Left cardiac atrium (tissue), 4 donors: ENCODE measurements at regions not wholly inside any gene's neighbourhood (a gene's known extent, or its start where the extent isn't known, plus 50 kb on each side); places are given as distances from the start of the nearest gene placed in this dataset.

ENCODE experiments used
- ATAC-seq, 2 donors: fragments of 200-7000 bp; cut with Tn5 transposase; one replicate each; pipeline ENCODE4 v1.9.1; 2020; ENCODE audit warnings: mild to moderate bottlenecking in 2 of 2, moderate library complexity in 2 of 2
- DNase-seq: peaks from one replicate; pipeline ENCODE4 v3.0.0-alpha.2; 2020
- intact Hi-C, 2 donors: fragments of 100-400 bp; cut with DNase I; formaldehyde crosslinking; loops; one replicate each; pipeline versions ENCODE4 v1.14.1 to v1.15.1; 2022 to 2023
- donor health status: DM: no; HTN: yes; CAD: no.
- donor health status: DM: no; HTN: yes; CAD: no; lungs with severe emphysema.
- donor health status: DM: yes; HTN: yes; CAD: no.
- donor health status: Dilated cardiomyopathy.

DNA sequence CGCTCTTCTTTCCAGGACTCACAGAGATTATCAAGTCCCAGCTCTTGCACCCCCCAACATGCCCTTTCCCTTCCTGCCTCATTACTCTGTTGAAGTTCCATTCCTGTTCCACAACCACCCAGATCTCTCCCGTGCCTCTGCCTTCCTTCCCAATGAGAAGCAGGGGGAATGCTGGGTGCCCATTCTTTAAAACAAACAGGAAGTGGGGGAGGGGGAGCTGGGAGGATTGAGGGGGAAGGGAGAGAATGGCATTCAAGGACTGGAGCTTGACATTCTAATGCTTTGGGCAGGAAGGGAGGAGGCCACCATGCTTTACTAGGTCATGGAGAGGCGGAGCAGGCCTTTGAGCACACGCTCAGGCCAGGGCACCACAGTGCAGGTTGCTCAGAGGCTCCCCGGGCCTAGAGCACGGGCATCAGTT is 150.3 kb upstream of the IRF2BP2 start:
- DNase-seq (no peak), ATAC-seq (no peak)
- intact Hi-C loops = loop anchor here in 1 of 2 donors (5.0 kb wide), 1 partner anchor 327 kb away; no protein-coding TSS in a partner anchor

DNA sequence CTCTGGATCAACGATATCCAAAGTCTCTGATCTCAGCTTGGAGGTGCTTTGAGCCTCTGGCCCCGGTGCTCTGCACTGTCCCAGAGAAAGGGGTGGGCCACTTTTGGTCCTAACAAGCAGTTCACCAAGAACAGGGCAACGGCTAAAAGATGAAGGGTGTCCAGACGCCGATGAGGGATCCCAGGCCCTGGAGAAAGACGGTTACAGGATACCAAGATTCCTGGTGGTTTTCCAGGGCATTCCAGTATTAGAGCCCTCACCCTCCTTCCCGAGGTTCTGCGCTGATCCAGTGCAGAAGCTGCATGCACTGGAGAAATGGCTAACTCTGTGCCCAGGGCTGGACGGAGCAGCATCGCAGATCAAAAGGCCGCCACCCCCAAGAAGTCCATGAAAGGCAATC is 149.9 kb upstream of the IRF2BP2 start:
- ATAC-seq = no peak
- intact Hi-C loops = loop anchor here (5.0 kb wide), 2 partner anchors 97 to 327 kb away; no protein-coding TSS in a partner anchor
- DNase-seq = no peak

DNA sequence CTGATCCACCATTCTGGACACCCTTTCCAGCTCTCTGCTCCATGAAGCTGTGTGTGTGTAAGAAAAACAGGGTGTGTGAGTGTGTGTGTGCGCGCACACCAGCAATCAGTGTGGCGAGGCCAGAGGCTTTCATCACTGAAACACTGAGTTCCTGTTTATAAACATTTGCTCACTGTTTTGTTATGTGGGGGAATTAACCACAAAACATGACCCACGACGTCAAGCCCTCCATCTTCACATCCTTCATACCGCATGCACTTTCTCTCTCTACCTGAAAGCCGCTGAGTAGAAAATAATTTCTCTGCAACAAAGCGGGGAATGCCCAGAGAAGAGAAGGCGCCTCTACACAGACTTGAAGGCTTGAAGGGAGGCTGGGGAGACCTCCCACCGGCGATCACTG is 148.9 kb upstream of the IRF2BP2 start:
- DNase-seq (no peak), ATAC-seq (no peak)
- intact Hi-C loops = loop anchor here in 1 of 2 donors (5.0 kb wide), 1 partner anchor 98 kb away; no protein-coding TSS in a partner anchor

DNA sequence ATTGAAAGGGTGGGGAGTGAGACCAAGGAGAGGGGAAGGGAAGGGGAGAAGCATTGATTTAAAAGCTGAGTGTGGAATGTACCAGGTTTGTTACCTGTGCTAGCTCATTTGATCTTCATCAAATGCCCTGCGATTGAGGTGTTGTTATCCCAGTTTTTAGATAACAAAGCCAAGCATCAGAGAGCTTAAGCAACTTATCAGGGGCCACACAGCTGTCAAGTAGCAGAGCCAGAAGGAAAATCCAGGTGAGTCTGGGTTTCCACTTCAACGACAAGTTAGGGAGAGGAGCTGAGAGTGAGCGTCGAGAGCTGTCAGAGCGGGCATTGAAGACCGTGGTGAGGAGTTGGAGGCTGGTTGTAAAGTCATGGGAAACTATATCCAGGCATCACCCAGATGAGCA is 146.9 kb upstream of the IRF2BP2 start:
- intact Hi-C loops = loop anchor here in 1 of 2 donors (5.0 kb wide), 1 partner anchor 100 kb away; no protein-coding TSS in a partner anchor
- no peak for DNase-seq
- no peak for ATAC-seq

- intact Hi-C loops = loop anchor here in 1 of 2 donors (5.0 kb wide), 1 partner anchor 101 kb away; no protein-coding TSS in a partner anchor
- no peak for DNase-seq
- no peak for ATAC-seq
These were observed 146.2 kb upstream of the IRF2BP2 start for GRCh38 chr1:234756066-234756774.

- peak; percentile 87 to 94 for ATAC-seq
- DNase-seq = peak; percentile 81
- intact Hi-C loops = loop anchor here in 1 of 2 donors (5.0 kb wide), 1 partner anchor 102 kb away; no protein-coding TSS in a partner anchor
These were observed 145.5 kb upstream of the IRF2BP2 start for GRCh38 chr1:234755449-234755863.

GRCh38 chr1:234753979-234754378 is 144.0 kb upstream of the IRF2BP2 start:
- ATAC-seq = no peak
- intact Hi-C loops = no loop called here
- no peak for DNase-seq

DNA sequence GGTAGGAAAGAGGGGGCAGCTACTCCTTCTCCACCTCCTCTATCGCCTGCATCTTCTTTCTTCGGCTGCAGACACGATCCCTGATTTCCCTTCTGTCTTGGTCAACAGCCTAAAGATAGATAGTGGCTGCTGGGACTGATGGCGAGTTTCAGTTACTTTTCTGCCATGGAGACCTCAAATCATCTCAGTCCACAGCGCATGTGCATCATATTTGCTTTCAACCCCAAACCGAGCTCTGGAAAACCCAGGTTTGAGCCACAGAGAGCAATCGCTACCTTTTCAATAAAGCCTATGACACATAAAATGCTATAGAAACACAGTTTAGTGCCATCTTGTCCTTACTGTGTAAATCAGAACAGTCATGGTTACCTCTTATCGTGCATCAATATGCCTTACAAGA is 142.9 kb upstream of the IRF2BP2 start:
- no peak for ATAC-seq
- no peak for DNase-seq
- intact Hi-C loops = no loop called here

DNA sequence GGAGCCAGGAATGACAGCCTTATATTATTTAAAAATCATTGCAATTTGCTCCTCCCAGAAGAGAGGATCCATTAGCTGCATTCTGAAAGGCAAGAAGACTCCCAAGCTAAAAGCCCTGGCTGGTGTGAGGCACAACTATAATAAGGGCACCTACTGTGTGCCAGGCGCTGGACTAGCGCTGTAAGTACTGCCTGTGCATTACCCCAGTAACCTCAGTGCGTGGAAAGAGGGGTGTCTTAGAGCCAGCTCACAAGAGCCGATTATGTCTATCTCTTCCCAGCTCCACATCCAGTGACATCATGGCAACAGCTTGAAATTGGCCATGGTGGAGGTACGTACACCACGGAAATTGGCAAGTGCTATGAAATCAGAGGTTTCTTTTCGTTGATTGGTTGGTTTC is 141.7 kb upstream of the IRF2BP2 start:
- intact Hi-C loops = no loop called here
- ATAC-seq (no peak), DNase-seq (no peak)

DNA sequence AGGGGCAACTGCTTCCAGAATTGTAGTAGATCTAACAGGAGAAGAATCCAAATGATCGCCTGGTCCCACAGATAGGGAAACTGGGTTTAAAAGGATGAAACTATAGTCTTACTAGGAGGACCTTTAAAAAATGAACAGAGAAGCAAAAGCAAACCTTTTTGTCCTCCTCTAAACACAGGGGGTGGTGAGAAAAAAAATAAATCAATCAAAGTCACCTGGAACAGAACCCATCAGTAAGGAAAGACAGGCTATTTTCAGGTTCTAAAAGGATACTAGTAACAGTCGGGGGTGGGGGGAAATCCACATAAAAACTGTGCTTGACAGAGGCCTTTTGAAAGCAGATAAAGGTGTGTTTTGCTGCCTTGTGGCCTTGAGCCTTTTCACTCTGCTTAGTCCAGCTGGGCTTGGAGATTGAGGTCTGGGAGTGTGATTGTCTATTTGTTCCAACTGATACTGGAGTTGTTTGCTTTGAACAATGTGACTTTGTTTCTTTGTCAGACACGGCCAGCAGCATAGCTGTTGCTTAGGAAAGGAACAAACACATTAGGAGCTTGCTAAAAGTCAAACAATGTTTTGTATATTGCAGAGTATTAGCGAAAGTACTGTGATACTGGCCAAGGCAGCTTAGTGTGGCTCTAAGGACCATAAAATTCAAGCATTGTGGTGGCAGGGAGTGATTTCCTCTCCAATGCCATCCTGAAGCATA is 141.1 kb upstream of the IRF2BP2 start:
- ATAC-seq (peak in 1 of 2 donors; percentile 9), DNase-seq (no peak)
- intact Hi-C loops = no loop called here

DNA sequence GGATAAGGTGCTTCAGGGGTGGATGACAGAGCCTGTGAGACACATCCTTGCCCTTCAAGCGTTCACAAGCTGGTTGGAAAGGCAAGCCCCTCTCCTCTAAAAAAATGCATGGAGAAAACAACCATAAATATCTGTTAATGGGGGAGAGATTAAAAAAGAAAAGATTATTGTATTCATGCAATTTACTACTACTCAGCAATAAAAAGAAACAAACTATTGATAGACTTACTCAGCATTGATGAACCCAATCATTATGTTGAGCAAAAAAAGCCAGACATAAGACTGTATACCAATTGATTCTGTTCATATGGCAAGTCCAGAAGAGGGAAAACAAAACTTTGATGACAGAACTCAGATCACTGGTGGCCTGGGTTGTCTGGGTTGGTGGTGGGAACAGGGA is 138.7 kb upstream of the IRF2BP2 start:
- DNase-seq (no peak), ATAC-seq (no peak)
- intact Hi-C loops = no loop called here

DNA sequence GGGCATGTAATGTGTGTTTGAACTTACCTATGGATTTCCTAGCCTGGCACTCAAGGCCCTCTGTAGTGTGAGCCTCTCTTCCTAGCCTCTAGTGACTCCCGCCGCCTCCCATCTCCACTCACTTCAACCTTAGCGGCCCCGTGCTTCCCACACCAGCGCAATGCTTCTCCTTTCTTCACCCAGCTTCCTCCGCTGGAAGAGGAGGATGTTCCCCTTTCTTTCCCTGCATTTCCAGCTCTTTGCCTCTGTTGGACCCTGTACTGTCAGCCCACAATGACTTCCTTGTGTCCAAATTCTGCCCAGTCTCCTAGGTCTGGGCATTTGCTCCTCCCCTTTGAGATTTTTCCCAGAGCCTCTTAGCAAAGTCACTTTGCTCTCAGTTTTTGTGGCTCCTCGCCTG is 138.1 kb upstream of the IRF2BP2 start:
- no peak for DNase-seq
- intact Hi-C loops = no loop called here
- no peak for ATAC-seq

GRCh38 chr1:234746798-234747196 is 136.8 kb upstream of the IRF2BP2 start:
- DNase-seq (no peak), ATAC-seq (no peak)
- intact Hi-C loops = no loop called here

GRCh38 chr1:234745844-234746797 is 136.1 kb upstream of the IRF2BP2 start:
- ATAC-seq (peak in 1 of 2 donors; percentile 76), DNase-seq (no peak)
- intact Hi-C loops = no loop called here

DNA sequence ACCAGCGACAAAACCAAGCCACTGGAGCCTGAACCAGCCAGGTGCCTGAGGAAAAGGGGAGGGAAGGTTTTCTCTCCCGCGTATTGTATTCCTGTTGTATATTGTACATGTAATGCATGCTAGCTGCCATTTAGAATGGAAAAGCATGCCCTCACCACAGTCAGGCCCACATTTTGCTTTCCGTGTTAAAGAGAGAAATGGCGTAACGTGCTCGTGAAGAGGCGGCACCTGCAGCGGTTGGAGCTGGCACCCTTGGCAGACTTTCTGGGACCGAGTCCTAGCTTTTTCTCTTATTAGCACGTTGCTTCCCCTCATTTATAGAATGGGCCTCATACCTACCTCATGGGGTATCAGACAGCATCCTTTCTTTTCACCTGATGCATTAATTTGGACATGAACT is 135.3 kb upstream of the IRF2BP2 start:
- no peak for DNase-seq
- intact Hi-C loops = no loop called here
- ATAC-seq = no peak

DNA sequence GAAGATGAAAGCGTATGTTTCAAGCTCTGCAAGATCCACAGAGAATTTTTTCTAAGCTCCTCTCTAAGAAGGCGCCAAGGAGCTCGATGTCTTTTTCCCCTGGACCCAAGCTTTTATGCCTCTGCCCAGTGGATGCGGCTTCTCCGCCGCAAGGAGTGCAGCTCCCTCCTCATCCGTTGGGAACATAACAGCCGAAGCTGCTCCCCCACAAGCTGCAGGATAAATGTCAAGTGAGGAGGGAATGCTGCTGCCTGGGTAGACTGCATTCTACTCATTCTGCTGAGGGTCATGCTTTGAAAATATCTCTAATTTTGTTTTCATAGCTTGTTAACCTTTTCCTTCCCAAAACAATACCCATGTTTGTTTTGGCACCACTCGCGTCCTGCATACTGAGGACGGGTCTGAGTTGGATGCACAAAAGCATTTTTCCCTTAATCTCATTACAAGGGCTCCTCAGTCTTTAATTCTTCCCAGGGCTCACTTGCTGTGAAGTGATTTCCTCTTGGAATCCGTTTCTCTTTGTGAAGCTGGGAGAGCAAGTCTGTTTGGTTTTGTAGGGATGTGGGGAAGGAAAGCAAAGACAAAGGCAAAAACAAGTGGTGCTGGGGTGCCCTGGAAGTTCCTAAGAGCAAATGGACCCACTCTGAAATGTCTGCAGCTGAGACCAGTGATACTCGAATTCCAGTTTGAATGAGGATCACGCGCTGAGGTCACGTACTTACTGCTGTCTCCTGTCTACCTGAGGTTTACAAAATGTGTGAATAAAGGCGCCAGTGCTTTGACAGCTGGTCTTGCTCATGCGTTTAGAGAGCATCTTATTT is 134.0 kb upstream of the IRF2BP2 start:
- DNase-seq = peak; percentile 53
- intact Hi-C loops = no loop called here
- ATAC-seq = peak; percentile 66 to 81

DNA sequence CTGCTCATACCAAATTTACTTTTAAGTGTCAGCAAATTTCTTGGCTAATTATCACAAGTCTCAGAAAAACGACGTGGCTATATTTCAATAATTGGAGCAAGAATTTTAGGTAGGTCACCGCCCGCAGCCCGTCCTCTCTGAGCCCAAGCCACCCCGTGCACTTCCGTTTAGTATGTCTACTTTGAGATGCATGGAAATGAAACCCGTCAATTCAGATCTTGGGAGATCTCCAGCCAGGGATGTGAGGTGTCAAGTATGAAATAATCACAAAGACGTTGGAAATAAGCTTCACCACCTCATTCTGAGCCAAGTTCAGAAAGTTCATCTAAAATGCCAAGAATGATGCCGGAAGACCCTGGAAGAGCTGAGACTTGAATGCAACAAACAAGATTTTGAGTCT is 132.6 kb upstream of the IRF2BP2 start:
- intact Hi-C loops = no loop called here
- ATAC-seq (no peak), DNase-seq (no peak)

GRCh38 chr1:234737967-234738314 is 128.0 kb upstream of the IRF2BP2 start:
- ATAC-seq (no peak), DNase-seq (no peak)
- intact Hi-C loops = loop anchor here in 1 of 2 donors (10.0 kb wide), 1 partner anchor 127 kb away; no protein-coding TSS in a partner anchor
